Activated CD4-positive, alpha-beta memory T cell treated with anti-CD3 and anti-CD28 coated beads, Interleukin-2, amount 10 ng/mL, durations not matched to agents 7 days and 5 days (primary cell): ENCODE measurements at regions not wholly inside any gene's neighbourhood (a gene's known extent, or its start where the extent isn't known, plus 50 kb on each side); places are given as distances from the start of the nearest gene placed in this dataset.

Experiments used
- CTCF ChIA-PET: fragments of 350-600 bp; sonication (Branson Sonifier 250); formaldehyde crosslinking; loops from one replicate; lab custom pipeline; 2021; ENCODE audit warnings: antibody characterized with exemption, inconsistent platforms; lab: Charles Lee
- POLR2A ChIA-PET: fragments of 350-600 bp; sonication (Branson Sonifier 250); formaldehyde crosslinking; loops from one replicate; lab custom pipeline; 2021; ENCODE audit warnings: antibody characterized with exemption; lab: Charles Lee
- DNase-seq: peaks from one replicate; pipeline ENCODE4 v3.0.0-alpha.2; 2020
- H3K27ac Mint-ChIP-seq: one replicate; pipeline ENCODE4 v1.8.0; 2021; ENCODE audit warnings: mild to moderate bottlenecking, mixed read lengths
- H3K27me3 Mint-ChIP-seq: one replicate; pipeline ENCODE4 v1.8.0; 2021; ENCODE audit warnings: mixed read lengths
- H3K36me3 Mint-ChIP-seq: one replicate; pipeline ENCODE4 v1.8.0; 2021; ENCODE audit warnings: low read depth, mixed read lengths
- H3K4me1 Mint-ChIP-seq: one replicate; pipeline ENCODE4 v1.8.0; 2021; ENCODE audit warnings: mixed read lengths
- H3K4me3 Mint-ChIP-seq: one replicate; pipeline ENCODE4 v1.8.0; 2021; ENCODE audit warnings: mild to moderate bottlenecking, mixed read lengths
- H3K9me3 Mint-ChIP-seq: one replicate; pipeline ENCODE4 v1.8.0; 2021; ENCODE audit warnings: mixed read lengths

- H3K4me1 Mint-ChIP-seq = no peaks in the 10 kb centered on the region
- DNase-seq = no peak
- H3K27me3 Mint-ChIP-seq = no peaks in the 10 kb centered on the region
- no peaks in the 10 kb centered on the region for H3K36me3 Mint-ChIP-seq
- H3K4me3 Mint-ChIP-seq = no peak overlapping the region
- H3K27ac Mint-ChIP-seq = no peak overlapping the region
- H3K9me3 Mint-ChIP-seq = peaks cover 6% of the 10 kb centered on the region
- CTCF ChIA-PET = no interaction called here
- POLR2A ChIA-PET = no interaction called here
These were observed 1007.4 kb downstream of the TTLL7 start for GRCh38 chr1:82991569-82991968.

- no peak for DNase-seq
- POLR2A ChIA-PET = no interaction called here
- Mint-ChIP-seq H3K27ac (no peak overlapping the region), H3K4me1 (no peaks in the 10 kb centered on the region), H3K9me3 (no peaks in the 10 kb centered on the region), H3K4me3 (no peak overlapping the region), H3K36me3 (no peaks in the 10 kb centered on the region), H3K27me3 (no peaks in the 10 kb centered on the region)
- CTCF ChIA-PET = no interaction called here
These were observed 1019.2 kb downstream of the TTLL7 start for GRCh38 chr1:82979593-82980236.

- Mint-ChIP-seq H3K9me3 (peaks cover 5% of the 10 kb centered on the region), H3K4me3 (no peak overlapping the region), H3K4me1 (no peaks in the 10 kb centered on the region), H3K36me3 (no peaks in the 10 kb centered on the region), H3K27me3 (no peaks in the 10 kb centered on the region), H3K27ac (no peak overlapping the region)
- DNase-seq = no peak
- POLR2A ChIA-PET = no interaction called here
- CTCF ChIA-PET = no interaction called here
These were observed 1020.2 kb downstream of the TTLL7 start for GRCh38 chr1:82978461-82979324.

- peaks cover 5% of the 10 kb centered on the region for H3K9me3 Mint-ChIP-seq
- POLR2A ChIA-PET = no interaction called here
- no peaks in the 10 kb centered on the region for H3K27me3 Mint-ChIP-seq
- H3K27ac Mint-ChIP-seq = no peak overlapping the region
- DNase-seq = no peak
- no peak overlapping the region for H3K4me3 Mint-ChIP-seq
- no peaks in the 10 kb centered on the region for H3K36me3 Mint-ChIP-seq
- H3K4me1 Mint-ChIP-seq = no peaks in the 10 kb centered on the region
- CTCF ChIA-PET = no interaction called here
These were observed 1025.9 kb downstream of the TTLL7 start for GRCh38 chr1:82972841-82973553.

GRCh38 chr1:82969340-82969739 is 1029.6 kb downstream of the TTLL7 start:
- no peak overlapping the region for H3K4me3 Mint-ChIP-seq
- no peak overlapping the region for H3K27ac Mint-ChIP-seq
- H3K4me1 Mint-ChIP-seq = no peaks in the 10 kb centered on the region
- H3K36me3 Mint-ChIP-seq = no peaks in the 10 kb centered on the region
- H3K27me3 Mint-ChIP-seq = no peaks in the 10 kb centered on the region
- ChIA-PET CTCF (no interaction called here), POLR2A (no interaction called here)
- DNase-seq = no peak
- peaks cover 4% of the 10 kb centered on the region for H3K9me3 Mint-ChIP-seq

- H3K4me1 Mint-ChIP-seq = no peaks in the 10 kb centered on the region
- ChIA-PET CTCF (no interaction called here), POLR2A (no interaction called here)
- no peaks in the 10 kb centered on the region for H3K36me3 Mint-ChIP-seq
- H3K27me3 Mint-ChIP-seq = no peaks in the 10 kb centered on the region
- H3K4me3 Mint-ChIP-seq = no peak overlapping the region
- H3K9me3 Mint-ChIP-seq = no peaks in the 10 kb centered on the region
- H3K27ac Mint-ChIP-seq = no peak overlapping the region
- no peak for DNase-seq
These were observed 1036.3 kb downstream of the TTLL7 start for GRCh38 chr1:82962658-82963057.

- H3K27ac Mint-ChIP-seq = no peak overlapping the region
- no peak overlapping the region for H3K4me3 Mint-ChIP-seq
- H3K4me1 Mint-ChIP-seq = no peaks in the 10 kb centered on the region
- ChIA-PET CTCF (no interaction called here), POLR2A (no interaction called here)
- H3K27me3 Mint-ChIP-seq = no peaks in the 10 kb centered on the region
- no peak for DNase-seq
- H3K36me3 Mint-ChIP-seq = no peaks in the 10 kb centered on the region
- peaks cover 2% of the 10 kb centered on the region for H3K9me3 Mint-ChIP-seq
These were observed 1048.2 kb downstream of the TTLL7 start for GRCh38 chr1:82950606-82951200.

- no peaks in the 10 kb centered on the region for H3K4me1 Mint-ChIP-seq
These were observed 1050.5 kb downstream of the TTLL7 start for GRCh38 chr1:82948386-82948785.

GRCh38 chr1:82947278-82947677 is 1051.7 kb downstream of the TTLL7 start:
- DNase-seq = no peak
- Mint-ChIP-seq H3K4me3 (no peak overlapping the region), H3K9me3 (peaks cover 2% of the 10 kb centered on the region), H3K27me3 (no peaks in the 10 kb centered on the region), H3K36me3 (no peaks in the 10 kb centered on the region), H3K4me1 (no peaks in the 10 kb centered on the region), H3K27ac (no peak overlapping the region)
- ChIA-PET POLR2A (no interaction called here), CTCF (no interaction called here)

More at GRCh38 chr1:82948386-82948785, 1050.5 kb downstream of the TTLL7 start:
- H3K27ac Mint-ChIP-seq = no peak overlapping the region
- no peaks in the 10 kb centered on the region for H3K27me3 Mint-ChIP-seq
- H3K36me3 Mint-ChIP-seq = no peaks in the 10 kb centered on the region
- ChIA-PET POLR2A (no interaction called here), CTCF (no interaction called here)
- no peak overlapping the region for H3K4me3 Mint-ChIP-seq
- DNase-seq = no peak
- peaks cover 2% of the 10 kb centered on the region for H3K9me3 Mint-ChIP-seq

- no peaks in the 10 kb centered on the region for H3K4me1 Mint-ChIP-seq
- peaks cover 2% of the 10 kb centered on the region for H3K9me3 Mint-ChIP-seq
- CTCF ChIA-PET = no interaction called here
- POLR2A ChIA-PET = no interaction called here
- no peaks in the 10 kb centered on the region for H3K36me3 Mint-ChIP-seq
- no peak overlapping the region for H3K27ac Mint-ChIP-seq
- H3K4me3 Mint-ChIP-seq = no peak overlapping the region
- DNase-seq = no peak
- H3K27me3 Mint-ChIP-seq = no peaks in the 10 kb centered on the region
These were observed 1052.8 kb downstream of the TTLL7 start for GRCh38 chr1:82946096-82946605.

GRCh38 chr1:82944822-82945221 is 1054.1 kb downstream of the TTLL7 start:
- no peak overlapping the region for H3K27ac Mint-ChIP-seq

GRCh38 chr1:82934074-82934473 is 1064.9 kb downstream of the TTLL7 start:
- Mint-ChIP-seq H3K27me3 (no peaks in the 10 kb centered on the region), H3K27ac (no peak overlapping the region), H3K36me3 (no peaks in the 10 kb centered on the region), H3K9me3 (no peaks in the 10 kb centered on the region), H3K4me1 (no peaks in the 10 kb centered on the region), H3K4me3 (no peak overlapping the region)
- DNase-seq = no peak
- ChIA-PET CTCF (no interaction called here), POLR2A (no interaction called here)

More at GRCh38 chr1:82944822-82945221, 1054.1 kb downstream of the TTLL7 start:
- no peaks in the 10 kb centered on the region for H3K27me3 Mint-ChIP-seq
- no peaks in the 10 kb centered on the region for H3K36me3 Mint-ChIP-seq
- ChIA-PET POLR2A (no interaction called here), CTCF (no interaction called here)
- no peaks in the 10 kb centered on the region for H3K9me3 Mint-ChIP-seq
- no peak overlapping the region for H3K4me3 Mint-ChIP-seq
- H3K4me1 Mint-ChIP-seq = no peaks in the 10 kb centered on the region
- DNase-seq = no peak

- POLR2A ChIA-PET = no interaction called here
- H3K4me1 Mint-ChIP-seq = no peaks in the 10 kb centered on the region
- H3K4me3 Mint-ChIP-seq = no peak overlapping the region
- no peaks in the 10 kb centered on the region for H3K36me3 Mint-ChIP-seq
- H3K27ac Mint-ChIP-seq = no peak overlapping the region
- H3K9me3 Mint-ChIP-seq = no peaks in the 10 kb centered on the region
- H3K27me3 Mint-ChIP-seq = no peaks in the 10 kb centered on the region
- DNase-seq = no peak
- CTCF ChIA-PET = no interaction called here
These were observed 1066.2 kb downstream of the TTLL7 start for GRCh38 chr1:82932727-82933126.
